ENCODE measurements at regions not wholly inside any gene's neighbourhood (a gene's known extent, or its start where the extent isn't known, plus 50 kb on each side); places are given as distances from the start of the nearest gene placed in this dataset.

DNA sequence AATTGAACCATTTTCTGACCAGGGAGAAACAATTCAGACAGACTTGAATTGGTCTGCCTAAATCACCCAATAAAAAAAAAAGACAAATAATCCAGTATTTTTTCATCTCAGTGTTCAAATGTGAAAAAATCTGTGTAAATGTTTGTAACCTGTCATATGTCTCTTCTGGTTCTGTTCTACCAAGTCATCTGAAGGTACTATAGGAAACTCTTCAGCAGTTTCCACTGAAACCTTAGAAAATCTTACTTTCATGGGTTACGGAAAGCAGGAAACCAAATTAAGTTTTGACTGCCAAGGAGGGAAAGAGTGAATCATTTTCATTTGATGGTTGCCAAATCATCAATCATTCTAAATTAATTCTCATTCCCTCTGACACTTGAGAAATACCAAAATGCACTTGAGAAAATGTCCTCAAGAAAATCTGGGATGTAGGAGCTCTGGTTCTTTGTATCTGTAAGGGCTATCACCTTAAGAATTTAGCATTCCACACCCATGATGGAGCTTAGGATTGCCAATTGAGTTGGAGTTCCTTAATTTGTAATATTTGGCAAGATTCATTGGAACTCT, 278.2 kb upstream of the KCNH8 start:
- TF ChIP-seq, protein P1, sequence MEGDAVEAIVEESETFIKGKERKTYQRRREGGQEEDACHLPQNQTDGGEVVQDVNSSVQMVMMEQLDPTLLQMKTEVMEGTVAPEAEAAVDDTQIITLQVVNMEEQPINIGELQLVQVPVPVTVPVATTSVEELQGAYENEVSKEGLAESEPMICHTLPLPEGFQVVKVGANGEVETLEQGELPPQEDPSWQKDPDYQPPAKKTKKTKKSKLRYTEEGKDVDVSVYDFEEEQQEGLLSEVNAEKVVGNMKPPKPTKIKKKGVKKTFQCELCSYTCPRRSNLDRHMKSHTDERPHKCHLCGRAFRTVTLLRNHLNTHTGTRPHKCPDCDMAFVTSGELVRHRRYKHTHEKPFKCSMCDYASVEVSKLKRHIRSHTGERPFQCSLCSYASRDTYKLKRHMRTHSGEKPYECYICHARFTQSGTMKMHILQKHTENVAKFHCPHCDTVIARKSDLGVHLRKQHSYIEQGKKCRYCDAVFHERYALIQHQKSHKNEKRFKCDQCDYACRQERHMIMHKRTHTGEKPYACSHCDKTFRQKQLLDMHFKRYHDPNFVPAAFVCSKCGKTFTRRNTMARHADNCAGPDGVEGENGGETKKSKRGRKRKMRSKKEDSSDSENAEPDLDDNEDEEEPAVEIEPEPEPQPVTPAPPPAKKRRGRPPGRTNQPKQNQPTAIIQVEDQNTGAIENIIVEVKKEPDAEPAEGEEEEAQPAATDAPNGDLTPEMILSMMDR (IDR thresholded peaks at IDR 0.05) = no peak
- no peak for TF ChIP-seq POLR2A (IDR thresholded peaks at IDR 0.05)
